Neural cell (in vitro differentiated cells): ENCODE measurements at regions not wholly inside any gene's neighbourhood (a gene's known extent, or its start where the extent isn't known, plus 50 kb on each side); places are given as distances from the start of the nearest gene placed in this dataset.

Source experiments
- EP300 ChIP-seq: fragments of 450-650 bp; conservative IDR thresholded peaks from 2 replicates; pipeline ENCODE4 v1.6.1; 2014; ENCODE audit warnings: antibody characterized with exemption, mild to moderate bottlenecking, moderate library complexity; ENCODE audit not compliant: poor library complexity, severe bottlenecking
- EZH2 ChIP-seq: fragments of 200-600, 300-800 bp; shearing (Covaris generic), sonication (generic); IDR thresholded peaks from 2 replicates; pipeline ENCODE4 v1.6.1; 2014; ENCODE audit warnings: antibody characterized with exemption, low read length, borderline replicate concordance, mild to moderate bottlenecking; ENCODE audit not compliant: insufficient read depth, poor library complexity, severe bottlenecking
- RAD21 ChIP-seq: fragments of 450-650 bp; conservative IDR thresholded peaks from 2 replicates; pipeline ENCODE4 v1.6.1; 2014; ENCODE audit warnings: antibody characterized with exemption, mild to moderate bottlenecking, moderate library complexity
- TF ChIP-seq, protein P1 (sequence below): fragments of 450-650 bp; IDR thresholded peaks from 2 replicates; pipeline ENCODE4 v1.5.1; 2014; ENCODE audit warnings: antibody characterized with exemption, mild to moderate bottlenecking, moderate library complexity; ENCODE audit not compliant: poor library complexity, severe bottlenecking

GRCh38 chr1:78348496-78349284, 142.1 kb upstream of the PTGFR start:
- no peak for TF ChIP-seq EZH2
- no peak for TF ChIP-seq RAD21
- TF ChIP-seq, protein P1, sequence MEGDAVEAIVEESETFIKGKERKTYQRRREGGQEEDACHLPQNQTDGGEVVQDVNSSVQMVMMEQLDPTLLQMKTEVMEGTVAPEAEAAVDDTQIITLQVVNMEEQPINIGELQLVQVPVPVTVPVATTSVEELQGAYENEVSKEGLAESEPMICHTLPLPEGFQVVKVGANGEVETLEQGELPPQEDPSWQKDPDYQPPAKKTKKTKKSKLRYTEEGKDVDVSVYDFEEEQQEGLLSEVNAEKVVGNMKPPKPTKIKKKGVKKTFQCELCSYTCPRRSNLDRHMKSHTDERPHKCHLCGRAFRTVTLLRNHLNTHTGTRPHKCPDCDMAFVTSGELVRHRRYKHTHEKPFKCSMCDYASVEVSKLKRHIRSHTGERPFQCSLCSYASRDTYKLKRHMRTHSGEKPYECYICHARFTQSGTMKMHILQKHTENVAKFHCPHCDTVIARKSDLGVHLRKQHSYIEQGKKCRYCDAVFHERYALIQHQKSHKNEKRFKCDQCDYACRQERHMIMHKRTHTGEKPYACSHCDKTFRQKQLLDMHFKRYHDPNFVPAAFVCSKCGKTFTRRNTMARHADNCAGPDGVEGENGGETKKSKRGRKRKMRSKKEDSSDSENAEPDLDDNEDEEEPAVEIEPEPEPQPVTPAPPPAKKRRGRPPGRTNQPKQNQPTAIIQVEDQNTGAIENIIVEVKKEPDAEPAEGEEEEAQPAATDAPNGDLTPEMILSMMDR: no peak
- TF ChIP-seq EP300: no peak
